NCI-H82 (cell line): ENCODE measurements at regions not wholly inside any gene's neighbourhood (a gene's known extent, or its start where the extent isn't known, plus 50 kb on each side); places are given as distances from the start of the nearest gene placed in this dataset.

Experiments
- DNase-seq: peaks from one replicate; lab custom pipeline; 2025; lab: John Stamatoyannopoulos, UW

DNA sequence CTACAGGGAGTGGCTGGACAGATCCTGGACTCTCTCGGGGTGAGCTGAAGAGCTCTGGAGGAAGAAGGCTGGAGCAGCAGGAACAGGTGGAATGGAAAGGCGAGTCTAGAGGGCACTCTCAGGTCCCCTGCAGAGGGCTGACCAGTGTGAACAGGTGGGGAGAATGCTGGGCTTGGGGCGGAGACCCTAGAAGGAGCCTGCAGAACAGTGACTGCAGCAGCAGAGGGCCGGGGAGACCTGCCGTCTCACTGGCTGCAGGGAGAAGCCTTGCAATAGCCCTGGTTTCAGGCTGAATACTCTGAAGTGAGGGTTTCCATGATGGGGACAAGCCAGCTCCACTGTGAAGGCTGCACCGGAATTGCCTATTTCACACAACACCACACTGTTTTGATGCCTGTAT is 626.7 kb upstream of the SALL3 start:
- DNase-seq, result no peak

DNA sequence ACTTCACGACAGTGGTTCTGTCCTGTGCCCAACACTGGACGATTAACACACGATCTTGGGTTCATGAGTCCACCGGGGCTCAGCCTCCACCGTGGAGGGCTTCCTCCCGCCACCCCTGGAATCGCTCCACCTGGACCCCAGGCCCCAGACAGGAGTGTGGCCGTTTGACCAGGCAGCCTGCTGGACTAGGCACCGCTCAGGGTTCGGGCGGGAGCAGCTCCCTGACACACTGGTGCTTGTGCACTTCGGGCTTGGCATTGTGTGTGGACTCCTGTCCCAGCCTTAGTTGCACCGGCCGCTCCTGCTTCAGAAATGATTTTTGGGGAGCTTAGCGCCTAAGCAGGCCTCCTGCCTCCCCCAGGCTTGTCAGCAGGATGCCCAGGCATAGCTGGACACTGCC is 617.4 kb upstream of the SALL3 start:
- no peak for DNase-seq

DNA sequence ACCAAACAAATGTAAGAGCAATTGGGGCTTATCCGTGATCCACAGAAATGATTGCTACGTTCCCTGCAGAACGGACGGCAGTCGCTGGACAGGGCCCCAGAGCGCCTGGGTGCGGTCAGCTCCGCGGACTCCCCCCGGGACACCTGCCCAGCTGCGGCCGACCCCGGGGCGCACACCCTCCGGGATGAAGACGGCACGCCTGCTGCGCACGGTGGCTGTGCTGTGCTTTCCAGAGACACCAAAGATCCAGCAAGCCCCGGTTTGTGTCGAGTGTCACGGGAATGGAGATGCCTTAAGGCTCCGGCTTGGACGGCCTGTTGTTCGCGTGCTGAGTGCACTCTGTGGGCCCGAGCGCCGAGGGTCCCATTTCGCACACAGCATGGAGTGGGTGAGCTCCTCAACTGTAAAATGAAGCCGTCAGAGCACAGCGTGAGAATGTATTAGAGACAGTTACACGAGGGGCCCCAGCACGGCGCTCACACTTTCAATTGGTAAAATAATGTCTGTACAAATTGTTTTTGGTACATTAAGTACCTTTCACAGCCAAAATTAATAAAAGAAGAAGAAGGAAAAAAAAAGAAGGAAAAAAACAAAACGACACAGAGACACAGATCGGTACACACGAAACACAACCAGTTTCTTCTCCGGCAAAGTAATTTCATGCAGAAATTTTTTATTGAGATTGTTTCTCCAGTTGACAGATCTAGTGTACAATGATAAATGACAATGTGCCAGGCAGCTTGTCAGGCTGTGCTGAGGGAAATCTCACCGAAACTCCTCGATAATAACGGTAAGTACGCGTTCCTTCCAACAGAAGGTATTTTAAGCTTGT is 615.8 kb upstream of the SALL3 start:
- no peak for DNase-seq

DNA sequence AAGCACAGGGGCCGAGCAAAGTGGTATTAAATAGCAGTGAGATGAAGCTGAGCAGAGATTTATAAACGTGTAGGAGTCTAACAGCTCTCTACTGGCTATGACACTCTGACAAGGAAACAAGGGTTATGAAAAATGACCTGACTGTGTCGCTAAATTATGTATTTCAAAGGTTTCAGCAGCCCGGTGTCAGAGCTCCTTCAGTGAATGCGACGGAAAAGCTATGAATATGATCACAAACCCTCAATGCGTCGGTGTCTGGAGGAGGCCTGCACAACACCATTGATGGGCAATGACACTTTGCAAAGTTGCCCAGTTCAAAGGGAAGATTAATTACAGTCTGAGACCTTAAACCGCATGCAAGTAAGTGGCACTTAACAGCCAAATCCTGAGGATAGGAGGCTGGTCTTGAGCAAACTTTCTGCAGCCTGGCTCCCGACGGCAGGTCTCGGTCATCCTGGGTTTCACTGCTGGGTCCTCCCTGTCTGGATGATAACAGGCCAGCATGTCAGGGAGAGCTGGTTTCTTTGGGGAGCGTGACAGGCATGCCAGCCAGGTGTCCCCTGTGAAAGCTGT is 615.1 kb upstream of the SALL3 start:
- DNase-seq, result no peak

DNA sequence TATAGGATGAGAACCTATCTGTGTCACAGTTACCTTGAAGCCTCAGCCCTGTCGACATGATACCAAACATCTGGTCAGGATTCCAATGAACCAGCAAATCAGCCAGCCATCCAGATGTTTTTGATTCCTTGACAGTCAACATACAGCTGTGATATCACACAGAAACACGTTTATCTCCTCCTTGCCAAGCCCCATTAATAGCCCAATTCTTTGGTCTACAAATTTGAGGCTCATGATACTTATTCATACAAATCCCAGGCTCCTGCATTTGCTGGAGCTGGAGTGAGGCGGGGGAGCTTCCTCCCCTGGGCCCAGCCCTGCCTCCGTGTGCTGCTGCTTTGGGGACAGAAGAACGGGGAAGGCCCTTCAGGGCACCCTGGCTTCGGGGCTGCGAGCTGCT is 611.6 kb upstream of the SALL3 start:
- DNase-seq, result no peak

DNA sequence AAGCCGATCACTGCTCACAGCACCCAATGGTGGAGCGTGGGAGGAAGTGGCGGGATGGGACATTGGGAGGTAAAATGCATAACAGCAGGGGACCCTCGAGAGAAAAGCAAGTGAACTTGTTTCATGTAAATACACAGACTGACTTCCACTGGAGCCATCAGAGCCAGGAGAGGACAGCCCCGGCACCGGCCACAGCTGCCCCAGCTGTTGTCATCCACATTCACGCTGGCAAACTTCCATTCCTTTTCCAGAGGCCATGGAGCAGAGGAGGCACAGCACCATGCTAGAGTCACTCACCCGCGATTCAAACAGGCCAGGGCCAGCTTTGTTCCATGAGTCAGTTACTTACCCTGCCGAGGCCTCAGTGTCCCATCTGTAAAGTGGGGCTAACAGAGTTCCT is 610.9 kb upstream of the SALL3 start:
- DNase-seq, result no peak

DNA sequence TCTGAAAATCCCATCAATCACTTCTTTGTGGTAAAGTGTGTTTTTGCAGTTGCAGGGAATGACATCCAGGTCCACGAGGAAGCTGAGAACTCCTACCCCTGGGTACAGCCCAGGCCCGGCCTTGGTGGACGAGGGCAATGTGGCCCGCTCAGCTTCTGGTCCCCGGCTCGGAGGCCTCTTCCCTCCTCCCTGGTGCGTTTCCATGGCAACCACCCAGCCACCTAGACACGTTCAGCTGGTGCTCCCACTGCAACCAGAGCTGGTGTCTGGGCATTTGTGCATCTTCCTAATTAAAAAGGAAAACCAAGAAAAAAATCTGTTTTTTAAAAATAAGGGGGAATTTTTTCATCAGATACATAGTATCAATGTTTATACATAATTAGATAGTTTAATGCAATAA is 603.6 kb upstream of the SALL3 start:
- DNase-seq, result no peak

DNA sequence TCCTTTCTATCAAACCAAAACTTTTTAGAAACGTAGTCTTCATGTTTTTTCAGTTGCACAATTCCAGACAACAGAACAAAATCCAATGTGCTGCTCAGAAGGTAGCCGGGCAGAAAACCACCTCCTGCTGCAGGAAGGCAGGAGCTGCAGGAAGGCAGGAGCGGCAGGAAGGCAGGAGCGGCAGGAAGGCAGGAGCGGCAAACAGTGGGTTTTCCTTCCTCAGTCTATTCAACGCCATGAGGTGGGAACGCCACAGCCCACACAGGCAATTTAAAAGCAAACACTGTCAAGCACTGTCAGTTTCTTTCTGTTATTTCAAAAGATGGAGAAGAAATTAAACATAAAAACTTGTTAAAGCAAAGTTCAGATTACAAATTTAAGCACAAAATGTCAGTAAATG is 601.2 kb upstream of the SALL3 start:
- no peak for DNase-seq

DNA sequence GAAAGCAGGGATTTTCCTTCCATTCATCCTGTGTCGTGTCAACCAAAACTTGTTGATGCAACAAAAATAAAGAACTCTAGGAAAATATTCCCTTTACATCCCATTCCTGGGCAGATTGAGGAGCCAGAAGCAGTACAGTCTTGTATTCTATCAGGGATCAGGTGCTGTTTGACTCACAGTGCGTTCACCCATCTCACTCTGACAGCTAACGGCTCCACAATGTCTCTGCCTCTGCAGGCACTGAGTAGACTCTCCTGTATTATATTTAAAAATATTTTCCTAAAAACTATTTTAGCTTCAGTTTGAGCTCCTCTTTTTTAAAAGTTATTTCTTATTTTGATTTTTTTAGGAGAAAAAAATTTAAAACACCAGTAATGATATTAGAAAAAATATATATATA is 600.6 kb upstream of the SALL3 start:
- DNase-seq, result no peak

DNA sequence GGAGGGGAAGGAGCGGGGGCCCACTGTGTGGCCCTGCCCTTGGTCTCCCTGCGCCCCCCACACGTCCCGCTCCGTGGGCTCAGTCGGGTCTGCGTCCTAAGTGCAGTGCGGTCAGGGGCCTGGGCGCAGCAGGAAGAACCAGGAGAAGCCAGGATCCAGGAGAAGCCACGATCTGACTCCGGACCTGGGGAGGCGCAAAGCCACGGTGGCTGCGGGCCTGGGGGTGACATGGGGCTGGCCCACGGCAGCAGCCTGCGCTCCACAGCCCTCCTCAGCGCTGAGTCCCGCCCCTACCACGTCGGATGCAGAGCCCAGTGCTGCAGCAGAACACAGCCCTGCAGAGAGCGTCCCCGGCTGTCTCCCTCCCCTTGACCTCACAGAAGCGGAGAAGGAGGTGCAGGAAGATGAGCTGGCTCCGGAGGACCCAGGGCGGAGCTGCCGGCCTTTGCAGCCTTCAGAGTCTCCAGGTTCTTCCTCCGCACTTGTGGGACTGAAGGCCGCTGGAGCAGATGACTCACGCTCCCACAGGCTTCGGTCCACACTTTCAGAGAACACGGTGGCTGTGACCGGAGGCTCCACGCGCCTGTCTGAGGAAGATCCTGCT is 589.2 kb upstream of the SALL3 start:
- DNase-seq, result no peak

DNA sequence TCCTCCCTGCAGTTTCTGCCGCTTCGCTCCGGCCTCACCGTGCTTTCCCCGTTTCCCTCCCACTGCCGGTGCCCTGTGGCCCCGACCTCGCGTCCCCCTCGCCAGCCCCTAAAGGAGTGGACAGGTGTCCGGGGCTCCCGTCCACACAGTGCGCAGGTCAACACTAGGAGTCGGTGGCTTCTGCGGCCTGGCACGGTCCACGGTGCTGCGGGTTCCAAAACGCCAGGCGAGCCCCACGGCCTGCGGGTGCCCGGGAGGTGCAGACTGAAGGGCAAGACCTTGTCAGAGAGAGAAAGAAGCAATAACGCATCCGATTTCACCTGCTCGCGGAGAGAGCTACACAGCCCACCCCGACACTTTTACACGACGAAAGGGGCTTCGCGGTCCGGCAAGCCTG is 588.7 kb upstream of the SALL3 start:
- no peak for DNase-seq

DNA sequence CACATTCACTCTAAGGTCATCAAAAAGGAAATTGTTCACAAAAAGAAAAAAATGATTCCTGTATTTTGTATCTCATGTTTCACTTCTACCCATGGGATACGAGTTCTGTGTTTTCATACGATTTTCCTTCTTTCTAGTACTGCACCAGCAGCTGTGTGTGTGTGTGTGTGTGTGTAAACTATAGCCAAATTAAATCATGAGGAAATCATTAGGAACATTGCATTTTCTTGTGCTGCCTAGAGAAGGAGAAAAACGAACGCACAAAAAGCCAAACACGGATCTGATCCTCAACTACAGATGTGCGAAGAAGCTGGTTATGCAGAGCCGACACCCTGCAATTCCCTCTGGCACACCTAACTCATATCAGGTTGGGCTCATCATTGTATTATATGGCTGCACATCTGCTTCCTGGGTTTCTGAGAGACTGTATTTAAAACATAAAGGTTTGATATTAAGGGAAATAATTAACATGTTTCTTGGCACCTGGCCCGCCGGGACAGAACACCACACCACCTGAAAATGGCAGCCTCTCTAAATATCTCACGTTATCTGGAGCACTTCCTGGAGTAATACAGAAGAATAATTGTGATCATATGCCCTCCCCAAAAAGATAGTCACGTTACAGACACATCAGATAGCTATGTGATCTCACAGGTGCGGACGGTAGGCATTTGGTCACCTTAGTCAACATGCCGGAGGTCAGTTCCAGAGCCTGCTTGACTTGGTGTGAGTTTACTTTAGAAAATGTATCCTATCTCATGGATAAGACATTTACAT is 586.3 kb upstream of the SALL3 start:
- DNase-seq, result no peak

DNA sequence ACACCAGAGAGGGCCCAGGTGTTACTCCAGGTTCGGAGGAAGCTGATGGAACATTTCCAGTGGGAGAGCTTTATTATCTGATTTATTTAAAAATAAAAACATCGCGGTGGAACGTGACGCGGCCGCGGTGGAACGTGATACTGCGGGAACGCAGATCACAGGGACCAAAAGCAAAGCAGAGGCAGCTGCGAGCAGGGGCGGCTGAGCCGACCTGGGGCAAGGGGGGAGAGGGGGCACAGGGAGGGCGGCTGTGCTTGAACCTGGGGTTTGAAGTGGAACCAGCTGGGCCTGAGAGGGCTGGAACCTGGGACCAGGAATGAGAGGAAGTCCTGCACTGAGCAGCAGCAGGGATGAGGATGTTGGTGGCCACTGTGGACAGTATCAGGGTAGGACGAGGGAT is 583.5 kb upstream of the SALL3 start:
- no peak for DNase-seq

DNA sequence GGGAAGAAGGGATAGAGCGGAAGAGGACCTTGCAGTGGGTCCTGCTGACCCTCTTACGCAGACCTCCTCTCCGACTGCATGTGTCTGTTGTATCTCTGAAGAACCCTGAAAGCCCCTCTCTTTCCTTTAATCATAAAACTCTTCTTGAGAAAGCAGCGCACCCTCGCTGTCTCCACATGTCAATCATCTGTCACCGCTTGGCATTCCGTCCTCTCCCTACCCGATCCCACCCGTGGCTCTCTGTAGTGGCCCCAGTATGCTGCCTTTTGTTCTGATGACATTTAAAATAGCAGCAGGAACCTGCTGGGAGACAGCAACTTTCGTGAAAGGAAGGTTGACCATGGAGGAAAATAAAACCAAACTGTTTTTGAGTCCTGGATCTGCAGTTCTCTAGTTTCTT is 582.9 kb upstream of the SALL3 start:
- DNase-seq, result no peak

DNA sequence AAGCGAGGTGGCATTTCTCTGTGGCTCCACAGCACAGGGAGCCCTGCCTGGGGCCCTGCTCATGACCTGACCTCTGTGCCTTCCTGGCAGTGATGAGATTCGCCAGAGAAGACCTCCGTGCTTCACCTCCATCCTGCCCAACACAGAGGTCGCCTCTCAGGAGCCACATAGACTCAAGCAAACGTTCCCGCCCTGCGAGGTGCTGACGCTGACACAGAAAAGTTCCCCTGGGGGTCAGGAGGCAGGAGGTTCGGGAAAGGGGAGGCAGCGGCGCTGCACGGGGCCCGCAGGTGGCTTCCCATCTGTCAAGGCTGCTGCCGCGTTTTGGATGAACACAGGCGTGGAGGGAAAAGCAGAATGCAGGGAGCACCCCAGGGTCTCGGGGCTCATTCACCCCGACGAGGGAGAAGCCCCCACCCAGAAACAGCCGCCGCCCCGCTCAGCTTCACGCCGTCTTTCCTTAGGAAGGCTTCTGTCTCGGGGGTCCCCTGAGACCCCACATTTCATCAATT is 579.6 kb upstream of the SALL3 start:
- DNase-seq, result no peak

DNA sequence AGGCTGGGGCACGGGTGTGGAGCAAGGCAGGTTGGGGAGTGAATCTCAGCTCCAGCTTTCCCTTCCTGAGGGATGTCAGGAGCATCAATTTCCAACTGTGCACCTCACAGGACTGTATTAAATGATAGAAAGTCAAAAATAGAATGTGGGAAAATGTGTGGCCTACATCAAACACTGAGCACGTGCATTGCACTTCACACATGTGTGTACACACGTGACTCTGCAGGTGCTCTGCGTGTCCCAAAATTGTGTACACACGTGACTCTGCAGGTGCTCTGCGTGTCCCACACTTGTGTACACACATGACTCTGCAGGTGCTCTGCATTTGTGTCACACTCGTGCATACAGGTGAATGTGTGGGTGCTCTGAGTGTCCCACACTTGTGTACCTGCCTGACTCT is 577.2 kb upstream of the SALL3 start:
- DNase-seq, result no peak

DNA sequence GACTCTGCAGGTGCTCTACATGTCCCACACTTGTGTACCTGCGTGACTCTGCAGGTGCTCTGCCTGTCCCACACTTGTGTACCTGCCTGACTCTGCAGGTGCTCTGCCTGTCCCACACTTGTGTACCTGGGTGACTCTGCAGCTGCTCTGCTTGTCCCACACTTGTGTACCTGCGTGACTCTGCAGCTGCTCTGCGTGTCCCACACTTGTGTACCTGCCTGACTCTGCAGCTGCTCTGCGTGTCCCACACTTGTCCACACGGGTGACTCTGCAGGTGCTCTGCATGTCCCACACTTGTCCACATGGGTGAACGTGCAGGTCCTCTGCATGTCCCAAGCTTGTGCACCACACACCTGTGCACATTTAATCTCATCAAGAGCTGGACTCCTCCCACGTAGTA is 576.7 kb upstream of the SALL3 start:
- no peak for DNase-seq

DNA sequence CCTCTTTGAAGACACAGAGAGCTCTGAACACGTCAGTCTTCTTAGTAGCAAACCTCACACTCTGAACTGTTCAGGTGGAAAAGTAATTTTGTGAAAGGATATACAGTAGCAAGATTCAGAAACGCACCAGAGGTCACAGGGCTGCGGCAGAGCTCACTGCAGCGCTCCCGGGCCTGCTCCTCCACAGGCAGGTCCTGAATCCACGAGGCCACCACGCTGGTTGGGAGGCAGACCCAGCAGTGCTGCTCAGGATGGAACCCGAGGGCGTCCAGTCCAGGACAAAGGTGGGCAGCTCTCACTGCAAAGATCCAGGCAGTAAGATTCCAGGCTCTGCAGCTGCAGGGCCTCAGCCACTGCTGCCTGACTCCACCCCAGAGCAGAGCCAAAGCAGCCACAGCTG is 576.2 kb upstream of the SALL3 start:
- DNase-seq, result no peak

DNA sequence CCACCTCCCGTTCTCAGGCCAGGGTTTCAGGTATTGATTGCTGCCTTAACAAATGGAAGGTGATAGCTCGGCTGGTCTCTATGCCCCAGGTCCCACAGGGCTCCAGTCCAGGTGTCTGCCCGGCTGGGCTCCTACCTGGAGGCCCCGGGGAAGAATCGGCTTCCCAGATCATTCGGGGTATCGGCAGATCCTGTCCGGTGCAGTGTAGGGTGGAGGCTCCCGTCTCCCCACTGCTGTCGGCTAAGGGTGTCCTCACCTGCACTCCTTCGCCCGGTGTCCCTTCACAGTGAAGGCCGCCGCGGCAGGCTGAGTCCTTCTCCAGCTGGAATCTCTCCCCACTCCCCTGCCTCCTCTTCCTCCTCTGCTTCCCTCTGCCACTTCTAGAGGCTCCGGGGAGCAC is 573.9 kb upstream of the SALL3 start:
- no peak for DNase-seq

DNA sequence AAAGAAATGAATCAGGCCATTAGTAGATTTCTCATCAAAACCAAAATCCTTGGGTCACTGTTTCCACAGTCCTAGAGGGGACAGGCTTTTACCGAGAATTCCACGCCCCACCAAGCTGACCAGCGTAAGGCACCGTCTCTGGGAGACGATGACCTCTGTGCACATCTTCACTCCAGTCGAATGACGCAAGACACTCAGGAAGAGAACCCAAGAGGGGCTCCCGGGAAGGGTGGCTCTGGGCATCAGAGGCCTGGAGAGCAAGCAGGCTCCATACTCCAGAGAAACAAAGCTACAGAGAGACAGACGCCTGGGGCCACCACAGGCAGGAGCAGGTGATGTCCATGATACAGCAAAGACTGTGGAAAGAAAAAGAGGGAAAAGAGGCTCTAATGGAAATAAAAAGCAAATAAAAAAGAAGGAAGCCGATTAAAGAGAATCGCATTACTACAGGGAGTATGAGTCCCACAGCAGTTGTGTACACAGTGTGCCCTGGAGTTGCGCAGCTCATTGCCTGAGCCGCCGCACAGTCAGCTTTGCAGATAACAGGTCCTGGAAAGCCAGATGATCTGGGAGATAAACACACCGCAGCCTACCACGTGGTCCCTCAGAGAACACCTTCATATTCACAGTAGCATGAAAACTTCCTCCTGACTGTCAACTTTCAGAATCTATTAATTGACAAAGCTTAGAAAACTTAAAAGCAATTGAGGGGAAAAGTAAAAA is 572.7 kb upstream of the SALL3 start:
- DNase-seq, result no peak

DNA sequence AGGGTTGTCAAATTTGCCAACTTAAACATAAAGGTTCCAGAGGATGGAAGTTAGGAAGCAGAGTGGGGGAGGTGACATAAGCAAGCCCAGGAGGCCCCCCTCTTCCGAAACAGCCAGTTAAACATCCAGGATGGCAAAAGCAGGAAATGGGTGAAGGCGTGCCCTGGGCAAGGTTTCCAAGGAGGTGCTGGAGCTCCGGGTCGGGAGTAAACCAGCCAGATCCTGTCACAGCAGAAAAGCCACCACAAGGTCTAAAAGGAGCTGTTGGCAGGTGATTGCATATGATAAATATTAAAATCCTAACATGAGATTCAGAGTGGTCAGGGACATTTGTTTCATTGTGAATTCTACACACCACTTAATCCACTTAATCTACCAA is 572.2 kb upstream of the SALL3 start:
- no peak for DNase-seq

DNA sequence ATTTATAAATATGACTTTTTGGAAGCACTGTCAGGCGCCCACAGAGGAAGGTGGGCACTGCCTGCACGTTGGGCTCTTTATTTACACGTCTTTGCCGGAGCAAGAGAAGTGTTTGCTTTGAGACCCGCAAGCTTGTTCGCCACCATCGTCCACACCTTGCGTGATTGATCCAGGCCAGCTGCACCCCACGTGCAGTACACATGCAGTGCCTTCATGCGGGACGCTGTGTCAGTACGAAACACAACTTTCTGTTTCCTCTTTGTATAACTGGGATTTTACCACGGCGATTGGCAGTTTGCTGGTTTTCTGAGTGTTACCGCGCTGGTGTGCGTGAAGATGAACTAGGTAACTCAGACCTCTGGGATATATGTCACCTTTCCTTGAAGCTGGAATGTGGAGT is 571.0 kb upstream of the SALL3 start:
- DNase-seq, result no peak
